GM12872 (cell line): ENCODE measurements at regions not wholly inside any gene's neighbourhood (a gene's known extent, or its start where the extent isn't known, plus 50 kb on each side); places are given as distances from the start of the nearest gene placed in this dataset.

Experiments
- CTCF ChIP-seq: IDR thresholded peaks from 3 replicates; pipeline ENCODE4 v1.5.1; 2011; ENCODE audit warnings: low read depth, mild to moderate bottlenecking, low read length, moderate library complexity; ENCODE audit not compliant: insufficient read depth

- no peak for TF ChIP-seq CTCF
Observed at GRCh38 chrX:51834076-51834475, 59.3 kb upstream of the MAGED1 start.

GRCh38 chrX:51836823-51837222 lies 56.6 kb upstream of the MAGED1 start:
- no peak for TF ChIP-seq CTCF

GRCh38 chrX:51837451-51837850 lies 56.0 kb upstream of the MAGED1 start:
- no peak for TF ChIP-seq CTCF

- no peak for TF ChIP-seq CTCF
Observed at GRCh38 chrX:51837921-51838320, 55.5 kb upstream of the MAGED1 start.
